A549 (cell line): ENCODE measurements at regions not wholly inside any gene's neighbourhood (a gene's known extent, or its start where the extent isn't known, plus 50 kb on each side); places are given as distances from the start of the nearest gene placed in this dataset.

Source experiments
- ATAC-seq, 2 experiments: fragments of 200-7000 bp in 1 of 2; fragments of >200 bp in 1 of 2; cut with Nextera tagmentation in 1 of 2; cut with Tn5 transposase in 1 of 2; 3 replicates each; pipeline versions ENCODE4 v1.8.0 to v1.9.1; 2018 to 2020; ENCODE audit warnings: mild to moderate bottlenecking in 1 of 2, moderate library complexity in 1 of 2
- CTCF ChIA-PET: fragments of 300-600 bp; sonication (Branson Sonifier 250); formaldehyde crosslinking; extraction: SDS; loops from one replicate; lab custom pipeline; 2021; ENCODE audit warnings: antibody characterized with exemption, inconsistent platforms; lab: Yijun Ruan, JAX
- POLR2A ChIA-PET: fragments of 350-600 bp; formaldehyde crosslinking; extraction: SDS; loops from one replicate; lab custom pipeline; 2021; ENCODE audit warnings: antibody characterized with exemption, inconsistent platforms; lab: Yijun Ruan, JAX
- DNase-seq, 2 experiments: peaks; one replicate each; pipeline versions ENCODE4 v3.0.0 to v3.0.0-alpha.2; 2011 to 2016; ENCODE audit warnings: low read depth in 1 of 2, low spot score in 1 of 2
- FAIRE-seq: peaks from 2 replicates; lab custom pipeline; 2011; peaks lifted over from hg19 to GRCh38; lab: Jason Lieb, UNC
- H3K27ac ChIP-seq, 2 experiments: fragments of >200 bp; sonication (Bioruptor Twin); formaldehyde crosslinking; 3 replicates each; pipeline ENCODE4 v1.5.1; 2016 to 2017
- H3K4me1 ChIP-seq: fragments of >200 bp; sonication (Bioruptor Twin); formaldehyde crosslinking; 3 replicates; pipeline ENCODE4 v1.6.1; 2016
- H3K4me2 ChIP-seq: fragments of >200 bp; sonication (Bioruptor Twin); formaldehyde crosslinking; 3 replicates; pipeline ENCODE4 v1.6.1; 2016
- H3K4me3 ChIP-seq: fragments of >200 bp; sonication (Bioruptor Twin); formaldehyde crosslinking; 3 replicates; pipeline ENCODE4 v1.5.1; 2016
- H3K9me3 ChIP-seq: fragments of >200 bp; sonication (Bioruptor Twin); formaldehyde crosslinking; 3 replicates; pipeline ENCODE4 v1.6.1; 2016
- ATOH8 ChIP-seq: fragments of 250-450 bp; sonication (Bioruptor Pico); IDR thresholded peaks from 2 replicates; pipeline ENCODE4 v1.5.0; 2020; ENCODE audit warnings: low read depth, mild to moderate bottlenecking, moderate library complexity
- BCL3 ChIP-seq: fragments of >200 bp; sonication (Bioruptor Twin); formaldehyde crosslinking; IDR thresholded peaks from 3 replicates; pipeline ENCODE4 v1.6.1; 2016
- BHLHE40 ChIP-seq: IDR thresholded peaks from 2 replicates; pipeline ENCODE4 v1.6.1; 2012; ENCODE audit warnings: low read depth, low read length, inconsistent platforms
- CBX2 ChIP-seq: fragments of 200-600 bp; sonication (generic); IDR thresholded peaks from 2 replicates; pipeline ENCODE4 v1.6.1; 2016; ENCODE audit warnings: low read depth, mild to moderate bottlenecking, borderline replicate concordance
- CBX8 ChIP-seq: fragments of 200-600 bp; sonication (generic); IDR thresholded peaks from 2 replicates; pipeline ENCODE4 v1.6.1; 2016
- CEBPB ChIP-seq, 2 experiments: fragments of >200 bp in 1 of 2; sonication (Bioruptor Twin) in 1 of 2; formaldehyde crosslinking in 1 of 2; IDR thresholded peaks; 2 replicates each; pipeline ENCODE4 v1.6.1; 2012 to 2016
- EHF ChIP-seq: fragments of 250-450 bp; sonication (Bioruptor Pico); IDR thresholded peaks from 2 replicates; pipeline ENCODE4 v1.5.0; 2020; ENCODE audit warnings: mild to moderate bottlenecking
- ELK1 ChIP-seq: fragments of 150-350 bp; IDR thresholded peaks from 2 replicates; pipeline ENCODE4 v1.6.1; 2014; ENCODE audit warnings: low read depth, mild to moderate bottlenecking, low read length
- FOSB ChIP-seq: fragments of 250-450 bp; sonication (Bioruptor Pico); IDR thresholded peaks from 2 replicates; pipeline ENCODE4 v1.5.0; 2020; ENCODE audit warnings: mild to moderate bottlenecking, moderate library complexity
- FOSL2 ChIP-seq, 2 experiments: fragments of 450-650 bp in 1 of 2; fragments of >200 bp in 1 of 2; sonication (Bioruptor Twin) in 1 of 2; formaldehyde crosslinking; IDR thresholded peaks; 2 replicates each; pipeline versions ENCODE4 v1.5.0 to v1.6.1; 2016 to 2020; ENCODE audit warnings: mild to moderate bottlenecking in 1 of 2, moderate library complexity in 1 of 2
- FOXS1 ChIP-seq: fragments of 250-450 bp; sonication (Bioruptor Pico); IDR thresholded peaks from 2 replicates; pipeline ENCODE4 v1.5.0; 2020; ENCODE audit warnings: mild to moderate bottlenecking, moderate library complexity
- GATA3 ChIP-seq: IDR thresholded peaks from 2 replicates; pipeline ENCODE4 v1.6.1; 2012; ENCODE audit warnings: borderline replicate concordance
- HOXA7 ChIP-seq: fragments of 250-450 bp; sonication (Bioruptor Pico); IDR thresholded peaks from 2 replicates; pipeline ENCODE4 v1.5.0; 2020; ENCODE audit warnings: mild to moderate bottlenecking, moderate library complexity
- HOXB5 ChIP-seq: fragments of 250-450 bp; sonication (Bioruptor Pico); IDR thresholded peaks from 2 replicates; pipeline ENCODE4 v1.5.0; 2020; ENCODE audit warnings: mild to moderate bottlenecking, moderate library complexity
- MAZ ChIP-seq: fragments of 150-350 bp; IDR thresholded peaks from 2 replicates; pipeline ENCODE4 v1.6.1; 2014; ENCODE audit warnings: antibody characterized with exemption, low read depth, low read length, borderline replicate concordance
- PHF8 ChIP-seq: fragments of 200-600 bp; sonication (generic); IDR thresholded peaks from 2 replicates; pipeline ENCODE4 v1.6.1; 2016; ENCODE audit warnings: low read depth, mild to moderate bottlenecking, antibody characterized with exemption, moderate library complexity, borderline replicate concordance
- POLR2AphosphoS2 ChIP-seq: conservative IDR thresholded peaks from 2 replicates; pipeline ENCODE4 v1.6.1; 2012; ENCODE audit warnings: low read length, improper control_type of control experiment, inconsistent platforms
- RCOR1 ChIP-seq: fragments of 150-350 bp; IDR thresholded peaks from 2 replicates; pipeline ENCODE4 v1.6.1; 2014; ENCODE audit warnings: antibody characterized with exemption, low read length, low read depth
- SREBF2 ChIP-seq: fragments of 450-650 bp; IDR thresholded peaks from 2 replicates; pipeline ENCODE4 v1.6.1; 2014; ENCODE audit warnings: mild to moderate bottlenecking, moderate library complexity
- TFCP2L1 ChIP-seq: fragments of 250-450 bp; sonication (Bioruptor Pico); IDR thresholded peaks from 2 replicates; pipeline ENCODE4 v1.5.0; 2021; ENCODE audit warnings: mild to moderate bottlenecking
- USF2 ChIP-seq: fragments of 450-650 bp; IDR thresholded peaks from 2 replicates; pipeline ENCODE4 v1.6.1; 2014; ENCODE audit warnings: antibody characterized with exemption
- ZC3H11A ChIP-seq: fragments of 450-650 bp; IDR thresholded peaks from 2 replicates; pipeline ENCODE4 v1.6.1; 2014; ENCODE audit warnings: antibody characterized with exemption, mild to moderate bottlenecking
- ZSCAN20 ChIP-seq: fragments of 250-450 bp; sonication (Bioruptor Pico); IDR thresholded peaks from 2 replicates; pipeline ENCODE4 v1.8.0; 2022; ENCODE audit warnings: mild to moderate bottlenecking, moderate library complexity
- WGBS: methylation state at CpG from one replicate; pipeline ENCODE4 v1.1.6; 2017; ENCODE audit errors: missing lambda C conversion rate; 5-methylcytosine and 5-hydroxymethylcytosine counted together
- TF ChIP-seq, protein P1 (sequence below): IDR thresholded peaks from 2 replicates; pipeline ENCODE4 v1.6.1; 2012
- TF ChIP-seq, protein P2 (sequence below): fragments of >200 bp; sonication (Bioruptor Twin); formaldehyde crosslinking; IDR thresholded peaks from 2 replicates; pipeline ENCODE4 v1.6.1; 2016
- TF ChIP-seq, protein P3 (sequence below): fragments of >200 bp; sonication (Bioruptor Twin); formaldehyde crosslinking; IDR thresholded peaks from 3 replicates; pipeline ENCODE4 v1.5.1; 2016

GRCh38 chr4:138958519-138958918, 57.1 kb upstream of the NOCT start:
- Histone ChIP-seq H3K4me1 (no peaks in the 10 kb centered on the region), H3K9me3 (no peaks in the 10 kb centered on the region), H3K4me2 (no peak overlapping the region), H3K27ac (no peak overlapping the region)
- POLR2A ChIA-PET: no interaction called here
- FAIRE-seq: no peak
- TF ChIP-seq HOXB5 (no peak), FOXS1 (CRISPR knock-in tag) (no peak), HOXA7 (CRISPR knock-in tag) (no peak), ZC3H11A (no peak), POLR2AphosphoS2 (no peak)
- TF ChIP-seq, all 56 proteins: peak for 0
- DNase-seq (no peak), ATAC-seq (no peak)
- no peak overlapping the region for H3K4me3 ChIP-seq
- 70% methylated on average over 3 of the region's 3 CpGs for WGBS
- CTCF ChIA-PET: no interaction called here

DNA sequence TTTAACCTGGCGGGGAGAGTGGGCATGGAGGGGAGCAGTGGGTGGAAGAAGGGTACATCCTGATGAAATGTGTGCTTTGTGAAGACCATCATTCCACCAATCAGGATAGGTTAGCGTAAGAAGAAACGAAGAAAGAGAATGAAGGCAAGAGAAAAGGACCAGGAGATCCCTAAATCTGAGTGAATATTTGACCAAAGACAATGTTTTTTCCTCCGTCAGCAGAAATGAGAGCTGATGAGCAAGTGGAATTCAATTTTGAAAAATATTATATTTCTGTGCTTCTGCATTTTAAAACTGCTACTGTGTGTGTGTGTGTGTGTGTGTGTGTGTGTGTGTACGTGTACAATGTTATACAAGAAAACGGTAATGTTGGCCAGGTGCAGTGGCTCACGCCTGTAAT, 58.3 kb upstream of the NOCT start:
- WGBS: 84% methylated on average over 7 of the region's 7 CpGs
- DNase-seq: no peak
- Histone ChIP-seq H3K4me1 (no peaks in the 10 kb centered on the region), H3K9me3 (no peaks in the 10 kb centered on the region)
- TF ChIP-seq ZSCAN20 (CRISPR knock-in tag) (no peak), MAZ (no peak), SREBF2 (no peak), GATA3 (no peak), ATOH8 (CRISPR knock-in tag) (no peak), TFCP2L1 (CRISPR knock-in tag) (no peak), PHF8 (no peak), BHLHE40 (no peak), FOSB (CRISPR knock-in tag) (no peak), BCL3 (no peak), RCOR1 (no peak), FOSL2 (IDR thresholded peaks at IDR 0.05) (no peak), FOSL2 (CRISPR knock-in tag; IDR thresholded peaks at IDR 0.05) (no peak)
- TF ChIP-seq, protein P1, sequence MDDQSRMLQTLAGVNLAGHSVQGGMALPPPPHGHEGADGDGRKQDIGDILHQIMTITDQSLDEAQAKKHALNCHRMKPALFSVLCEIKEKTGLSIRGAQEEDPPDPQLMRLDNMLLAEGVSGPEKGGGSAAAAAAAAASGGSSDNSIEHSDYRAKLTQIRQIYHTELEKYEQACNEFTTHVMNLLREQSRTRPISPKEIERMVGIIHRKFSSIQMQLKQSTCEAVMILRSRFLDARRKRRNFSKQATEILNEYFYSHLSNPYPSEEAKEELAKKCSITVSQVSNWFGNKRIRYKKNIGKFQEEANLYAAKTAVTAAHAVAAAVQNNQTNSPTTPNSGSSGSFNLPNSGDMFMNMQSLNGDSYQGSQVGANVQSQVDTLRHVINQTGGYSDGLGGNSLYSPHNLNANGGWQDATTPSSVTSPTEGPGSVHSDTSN: no peak
- TF ChIP-seq, protein P2, sequence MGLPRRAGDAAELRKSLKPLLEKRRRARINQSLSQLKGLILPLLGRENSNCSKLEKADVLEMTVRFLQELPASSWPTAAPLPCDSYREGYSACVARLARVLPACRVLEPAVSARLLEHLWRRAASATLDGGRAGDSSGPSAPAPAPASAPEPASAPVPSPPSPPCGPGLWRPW: no peak
- TF ChIP-seq, all 56 proteins: peak for 0
- ChIA-PET CTCF (no interaction called here), POLR2A (no interaction called here)
- no peak overlapping the region for H3K4me3 ChIP-seq
- no peak for ATAC-seq
- FAIRE-seq: no peak
- no peak overlapping the region for H3K4me2 ChIP-seq
- H3K27ac ChIP-seq: no peak overlapping the region

DNA sequence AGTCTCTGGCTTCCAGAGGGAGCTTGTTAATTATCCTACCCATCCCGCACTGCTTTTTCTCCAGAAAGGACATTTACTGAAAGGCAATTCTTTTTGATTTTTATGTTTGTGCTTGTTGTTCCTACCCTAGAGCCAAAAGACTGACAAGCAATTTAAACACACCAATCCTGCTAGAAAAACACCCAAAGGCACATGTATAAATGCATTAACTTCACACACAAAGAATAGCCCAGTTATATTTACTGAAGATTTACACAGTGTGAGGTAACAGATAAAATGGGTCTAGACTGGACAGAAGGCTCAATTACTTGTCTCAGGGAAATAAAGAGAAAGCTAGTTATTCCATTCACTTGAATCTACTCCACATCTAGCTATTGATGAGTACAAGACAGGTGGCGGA, 61.2 kb upstream of the NOCT start:
- Histone ChIP-seq H3K4me1 (no peaks in the 10 kb centered on the region), H3K9me3 (no peaks in the 10 kb centered on the region), H3K4me3 (no peak overlapping the region), H3K27ac (no peak overlapping the region), H3K4me2 (no peak overlapping the region)
- POLR2A ChIA-PET: interaction anchor here (1.2 kb wide), 1 partner anchor 61 kb away, joined by 3 read pairs; the partner anchor contains the start of gene NOCT
- ATAC-seq (no peak), FAIRE-seq (no peak), DNase-seq (no peak)
- 73% methylated on average over 2 of the region's 2 CpGs for WGBS
- CTCF ChIA-PET: interaction anchor here (0.9 to 2.8 kb wide), 2 partner anchors 14 to 16 kb away, joined by 3 to 9 read pairs; no protein-coding TSS in a partner anchor
- TF ChIP-seq, protein P3, sequence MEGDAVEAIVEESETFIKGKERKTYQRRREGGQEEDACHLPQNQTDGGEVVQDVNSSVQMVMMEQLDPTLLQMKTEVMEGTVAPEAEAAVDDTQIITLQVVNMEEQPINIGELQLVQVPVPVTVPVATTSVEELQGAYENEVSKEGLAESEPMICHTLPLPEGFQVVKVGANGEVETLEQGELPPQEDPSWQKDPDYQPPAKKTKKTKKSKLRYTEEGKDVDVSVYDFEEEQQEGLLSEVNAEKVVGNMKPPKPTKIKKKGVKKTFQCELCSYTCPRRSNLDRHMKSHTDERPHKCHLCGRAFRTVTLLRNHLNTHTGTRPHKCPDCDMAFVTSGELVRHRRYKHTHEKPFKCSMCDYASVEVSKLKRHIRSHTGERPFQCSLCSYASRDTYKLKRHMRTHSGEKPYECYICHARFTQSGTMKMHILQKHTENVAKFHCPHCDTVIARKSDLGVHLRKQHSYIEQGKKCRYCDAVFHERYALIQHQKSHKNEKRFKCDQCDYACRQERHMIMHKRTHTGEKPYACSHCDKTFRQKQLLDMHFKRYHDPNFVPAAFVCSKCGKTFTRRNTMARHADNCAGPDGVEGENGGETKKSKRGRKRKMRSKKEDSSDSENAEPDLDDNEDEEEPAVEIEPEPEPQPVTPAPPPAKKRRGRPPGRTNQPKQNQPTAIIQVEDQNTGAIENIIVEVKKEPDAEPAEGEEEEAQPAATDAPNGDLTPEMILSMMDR: no peak
- TF ChIP-seq ZC3H11A: no peak
- no peak for TF ChIP-seq ELK1
- TF ChIP-seq CBX2: no peak
- TF ChIP-seq USF2: no peak
- TF ChIP-seq CBX8: no peak
- TF ChIP-seq, protein P1: no peak
- TF ChIP-seq HOXB5: no peak
- TF ChIP-seq PHF8: no peak
- TF ChIP-seq EHF (CRISPR knock-in tag): no peak
- no peak for TF ChIP-seq SREBF2
- no peak for TF ChIP-seq CEBPB (IDR thresholded peaks at IDR 0.05)
